Muscle of back (tissue), 3 donors: ENCODE measurements at regions not wholly inside any gene's neighbourhood (a gene's known extent, or its start where the extent isn't known, plus 50 kb on each side); places are given as distances from the start of the nearest gene placed in this dataset.

Experiments used
- DNase-seq, 3 donors: peaks; one replicate each; pipeline versions ENCODE4 v3.0.0 to v3.0.0-alpha.2; 2013

- DNase-seq, result peak in 1 of 3 donors; percentile 12
Measured at GRCh38 chr2:213202011-213202410, 50.6 kb upstream of the IKZF2 start.

- DNase-seq, result no peak
Measured at GRCh38 chr2:213205944-213206343, 54.5 kb upstream of the IKZF2 start.

- no peak for DNase-seq
Measured at GRCh38 chr2:213213186-213213585, 61.8 kb upstream of the IKZF2 start.

- no peak for DNase-seq
Measured at GRCh38 chr2:213214209-213214608, 62.8 kb upstream of the IKZF2 start.

DNA sequence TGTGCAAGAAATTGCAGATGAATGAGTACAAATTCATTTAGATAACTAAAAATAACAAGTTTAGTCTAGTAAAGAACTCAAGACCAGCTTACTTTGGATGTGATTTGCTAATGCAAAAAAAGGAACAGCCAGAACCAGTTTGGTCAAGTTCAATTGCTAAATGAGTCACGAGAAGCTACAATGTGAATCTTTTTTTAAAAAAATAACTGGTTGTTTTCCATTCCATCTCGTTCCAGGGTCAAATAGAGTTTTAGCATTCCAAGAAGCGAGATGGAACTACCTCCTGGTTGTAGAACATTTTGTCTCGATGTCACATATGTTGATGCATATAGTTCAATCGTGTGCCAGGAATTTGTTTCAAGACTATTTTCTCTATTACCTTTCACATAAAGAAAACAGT, 65.0 kb upstream of the IKZF2 start:
- peak in 1 of 3 donors; percentile 17 for DNase-seq

DNA sequence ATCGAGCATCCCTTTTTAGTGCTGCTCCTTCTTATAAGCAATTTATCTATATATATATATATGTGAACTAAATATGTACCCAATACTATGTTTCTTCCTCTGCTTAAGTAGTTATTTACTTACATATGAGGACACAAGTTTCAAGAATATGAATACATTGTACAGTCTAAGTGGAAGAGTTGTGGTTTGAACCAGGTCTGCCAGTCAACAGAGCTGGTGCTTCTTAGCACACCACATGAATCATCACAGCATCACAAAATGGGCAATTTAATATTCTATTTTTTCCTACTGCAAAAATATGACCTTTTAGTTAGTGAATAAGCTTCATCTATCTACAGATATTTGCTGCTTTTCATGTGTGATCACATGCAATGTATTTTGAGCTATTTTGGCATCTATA, 64.4 kb upstream of the SPAG16 start:
- DNase-seq, result no peak

DNA sequence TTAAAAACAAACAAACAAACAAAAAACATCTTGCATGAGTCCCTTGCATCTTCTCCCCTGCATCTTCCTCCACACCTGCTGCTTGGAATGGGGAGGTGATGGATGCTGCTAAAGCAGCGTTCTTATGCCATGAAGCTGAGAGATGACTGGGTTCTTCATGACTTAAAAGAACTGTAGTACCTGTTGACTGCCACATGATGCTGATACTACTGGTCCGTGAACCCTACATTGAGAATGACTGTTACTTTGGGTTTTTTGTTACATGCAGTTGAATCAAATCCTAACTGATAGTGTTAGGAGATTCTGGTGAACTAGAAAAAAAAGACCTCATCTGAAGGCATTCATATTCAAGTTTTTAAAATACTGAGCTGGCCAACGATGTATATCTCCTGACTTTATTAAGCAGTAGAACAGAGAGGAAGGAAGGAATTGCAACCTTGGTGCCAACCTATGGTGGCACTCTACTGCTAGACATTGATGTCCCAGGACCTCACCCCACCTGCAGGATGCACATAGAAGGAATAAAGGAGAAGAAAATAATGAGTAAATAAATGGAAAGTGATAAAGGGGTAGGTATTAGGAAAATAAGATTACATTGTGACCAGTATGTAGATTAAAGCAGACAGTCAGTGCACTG, 63.2 kb upstream of the SPAG16 start:
- no peak for DNase-seq

GRCh38 chr2:213221957-213222356, 62.3 kb upstream of the SPAG16 start:
- DNase-seq, result peak; percentile 10 to 45 (median 21)

GRCh38 chr2:213224366-213224765, 59.9 kb upstream of the SPAG16 start:
- no peak for DNase-seq

DNA sequence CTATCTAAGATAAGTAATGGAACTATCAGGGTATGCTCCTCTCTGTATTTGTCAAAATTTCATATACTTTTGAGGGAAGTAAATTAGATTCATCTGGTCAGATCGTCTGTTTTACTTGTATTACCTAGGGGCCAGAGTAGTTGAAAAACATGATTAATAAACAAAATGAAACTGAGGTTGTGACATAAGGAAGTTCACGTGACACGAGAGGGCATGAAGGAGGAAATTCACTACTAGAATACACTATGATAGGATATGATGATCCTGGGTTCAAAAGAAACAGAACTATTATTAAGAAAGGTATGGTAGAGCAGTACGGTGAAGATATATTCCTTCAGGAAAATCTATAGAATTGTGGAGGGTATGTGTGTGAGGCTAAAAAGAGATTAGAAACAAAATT, 58.4 kb upstream of the SPAG16 start:
- no peak for DNase-seq

GRCh38 chr2:213227458-213227857, 56.8 kb upstream of the SPAG16 start:
- DNase-seq, result no peak

- DNase-seq, result no peak
Measured at GRCh38 chr2:213228638-213229037, 55.6 kb upstream of the SPAG16 start.

DNA sequence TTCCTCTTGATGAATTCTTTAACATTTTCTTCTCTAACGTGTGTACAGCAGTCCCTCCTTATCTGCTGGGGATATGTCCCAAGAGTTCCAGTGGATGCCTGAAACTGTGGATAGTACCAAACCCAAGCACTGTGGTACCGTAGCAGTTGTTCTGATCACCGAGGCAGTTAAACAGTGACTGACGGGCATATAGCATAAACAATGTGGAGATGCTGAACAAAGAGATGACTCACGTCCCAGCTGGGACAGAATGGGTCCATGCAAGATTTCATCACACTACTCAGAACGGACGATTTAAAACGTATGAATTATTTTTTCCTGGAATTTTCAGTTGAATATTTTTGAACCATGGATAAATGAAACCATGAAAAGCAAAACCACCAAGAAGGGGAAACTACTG, 54.5 kb upstream of the SPAG16 start:
- DNase-seq, result no peak

DNA sequence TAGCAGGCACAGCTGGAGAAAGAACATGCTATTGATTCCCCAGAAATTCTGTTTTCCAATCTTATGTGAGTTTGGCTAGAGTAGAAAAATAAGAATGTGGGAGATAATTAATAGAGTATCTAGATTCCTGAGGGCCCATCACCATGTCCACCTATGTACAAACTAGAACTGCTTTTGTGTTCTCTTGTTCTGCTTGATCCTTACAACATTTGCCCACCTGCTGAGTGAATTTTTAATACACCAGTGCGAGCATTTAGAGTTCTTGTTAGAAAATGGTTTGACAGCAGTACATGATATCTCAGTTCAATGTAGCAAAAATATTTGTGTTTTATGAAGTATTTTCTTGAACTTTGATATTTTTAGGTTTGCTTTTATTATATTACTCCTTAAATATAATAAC, 52.3 kb upstream of the SPAG16 start:
- DNase-seq, result no peak

DNA sequence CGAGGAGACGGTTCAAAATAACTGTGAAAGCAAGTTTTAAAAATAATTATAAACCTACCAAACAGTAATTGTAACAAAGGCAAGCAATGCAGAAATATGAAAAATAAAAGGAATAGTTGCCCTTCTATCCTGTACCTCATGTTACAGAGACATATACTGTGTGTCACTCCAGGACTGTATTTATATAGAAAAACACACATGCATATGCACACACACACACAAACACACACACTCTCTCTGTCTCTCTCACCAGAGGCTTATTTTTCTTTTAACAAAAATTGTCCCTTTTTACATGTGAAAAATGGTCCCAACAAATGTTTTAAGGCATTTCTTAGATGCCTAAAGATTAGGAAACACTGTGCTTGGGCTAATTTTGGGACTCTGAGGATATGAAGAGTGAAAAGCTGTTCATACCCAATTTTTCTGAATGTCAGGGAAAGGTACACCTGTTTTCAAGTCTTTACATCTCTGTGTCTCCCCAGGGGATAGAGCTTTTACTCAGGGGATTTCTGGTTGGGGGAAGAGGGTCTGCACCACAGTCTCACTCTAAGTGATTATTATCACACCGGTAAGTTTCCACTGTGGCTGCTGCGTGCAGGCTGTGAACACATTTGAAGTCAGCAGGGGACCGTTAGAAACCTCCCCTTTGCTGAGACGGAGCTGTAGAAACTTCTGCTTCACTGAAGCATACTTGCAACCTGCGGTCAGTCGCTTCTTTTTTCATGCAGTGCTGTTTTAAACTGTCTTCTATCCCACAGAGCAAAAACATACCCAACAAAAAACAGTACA, 51.4 kb upstream of the SPAG16 start:
- no peak for DNase-seq

GRCh38 chr2:213233438-213234330, 50.6 kb upstream of the SPAG16 start:
- no peak for DNase-seq
